ENCODE measurements at regions not wholly inside any gene's neighbourhood (a gene's known extent, or its start where the extent isn't known, plus 50 kb on each side); places are given as distances from the start of the nearest gene placed in this dataset.

DNA sequence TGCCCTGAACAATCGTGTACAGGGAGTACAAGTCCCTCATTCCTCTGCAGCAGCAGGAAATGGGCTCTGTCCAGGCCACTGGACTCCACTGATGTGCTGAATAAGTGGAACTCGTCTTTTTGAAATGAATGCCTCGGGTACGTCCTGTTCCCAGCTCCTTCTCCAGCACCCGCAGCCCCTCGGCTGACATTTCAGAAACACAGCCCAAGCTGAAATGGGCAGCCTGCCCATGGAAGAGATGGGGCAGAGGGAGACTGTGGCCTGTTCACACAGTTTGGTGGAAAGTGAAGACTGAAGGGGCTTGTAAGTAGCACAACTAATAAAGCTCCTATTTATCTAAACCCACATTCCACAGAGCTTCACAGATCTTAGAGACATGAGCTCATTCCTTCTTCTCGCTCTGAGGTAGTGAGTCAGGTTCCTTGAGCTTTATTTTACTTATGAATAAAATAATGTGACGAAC, 498.6 kb downstream of the TXNL1 start (continued):
- TF ChIP-seq, protein P1, sequence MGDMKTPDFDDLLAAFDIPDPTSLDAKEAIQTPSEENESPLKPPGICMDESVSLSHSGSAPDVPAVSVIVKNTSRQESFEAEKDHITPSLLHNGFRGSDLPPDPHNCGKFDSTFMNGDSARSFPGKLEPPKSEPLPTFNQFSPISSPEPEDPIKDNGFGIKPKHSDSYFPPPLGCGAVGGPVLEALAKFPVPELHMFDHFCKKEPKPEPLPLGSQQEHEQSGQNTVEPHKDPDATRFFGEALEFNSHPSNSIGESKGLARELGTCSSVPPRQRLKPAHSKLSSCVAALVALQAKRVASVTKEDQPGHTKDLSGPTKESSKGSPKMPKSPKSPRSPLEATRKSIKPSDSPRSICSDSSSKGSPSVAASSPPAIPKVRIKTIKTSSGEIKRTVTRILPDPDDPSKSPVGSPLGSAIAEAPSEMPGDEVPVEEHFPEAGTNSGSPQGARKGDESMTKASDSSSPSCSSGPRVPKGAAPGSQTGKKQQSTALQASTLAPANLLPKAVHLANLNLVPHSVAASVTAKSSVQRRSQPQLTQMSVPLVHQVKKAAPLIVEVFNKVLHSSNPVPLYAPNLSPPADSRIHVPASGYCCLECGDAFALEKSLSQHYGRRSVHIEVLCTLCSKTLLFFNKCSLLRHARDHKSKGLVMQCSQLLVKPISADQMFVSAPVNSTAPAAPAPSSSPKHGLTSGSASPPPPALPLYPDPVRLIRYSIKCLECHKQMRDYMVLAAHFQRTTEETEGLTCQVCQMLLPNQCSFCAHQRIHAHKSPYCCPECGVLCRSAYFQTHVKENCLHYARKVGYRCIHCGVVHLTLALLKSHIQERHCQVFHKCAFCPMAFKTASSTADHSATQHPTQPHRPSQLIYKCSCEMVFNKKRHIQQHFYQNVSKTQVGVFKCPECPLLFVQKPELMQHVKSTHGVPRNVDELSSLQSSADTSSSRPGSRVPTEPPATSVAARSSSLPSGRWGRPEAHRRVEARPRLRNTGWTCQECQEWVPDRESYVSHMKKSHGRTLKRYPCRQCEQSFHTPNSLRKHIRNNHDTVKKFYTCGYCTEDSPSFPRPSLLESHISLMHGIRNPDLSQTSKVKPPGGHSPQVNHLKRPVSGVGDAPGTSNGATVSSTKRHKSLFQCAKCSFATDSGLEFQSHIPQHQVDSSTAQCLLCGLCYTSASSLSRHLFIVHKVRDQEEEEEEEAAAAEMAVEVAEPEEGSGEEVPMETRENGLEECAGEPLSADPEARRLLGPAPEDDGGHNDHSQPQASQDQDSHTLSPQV (IDR thresholded peaks at IDR 0.05) = no peak
- TF ChIP-seq NR2F1 (conservative IDR thresholded peaks at IDR 0.05) = no peak
- no peak for TF ChIP-seq BRCA1 (IDR thresholded peaks at IDR 0.05; ENCODE audit: low read depth, low read length)
- no peak for TF ChIP-seq ZBTB4 (CRISPR knock-in tag; IDR thresholded peaks at IDR 0.05)
- no peak for TF ChIP-seq POLR2AphosphoS2 (IDR thresholded peaks at IDR 0.05; ENCODE audit: low read depth, low read length)

- Histone ChIP-seq H3K4me1 (ENCODE audit: control insufficient read depth, insufficient read depth, low read length) (no peaks in the 10 kb centered on the region), H4K20me1 (ENCODE audit: control insufficient read depth, insufficient read depth) (no peaks in the 10 kb centered on the region), H3K27me3 (replicated peaks in 1 of 2; ENCODE audit: control insufficient read depth in 2 of 2, insufficient read depth in 2 of 2, low read length in 1 of 2) (no peaks in the 10 kb centered on the region), H3K9ac (ENCODE audit: control insufficient read depth, insufficient read depth, low read length) (no peak overlapping the region), H3K36me3 (ENCODE audit: control insufficient read depth in 2 of 2, insufficient read depth in 2 of 2, low read length in 1 of 2) (no peaks in the 10 kb centered on the region), H3K4me2 (ENCODE audit: control insufficient read depth, insufficient read depth) (no peak overlapping the region), H3K4me3 (no peak overlapping the region), H3K27ac (ENCODE audit: control insufficient read depth, insufficient read depth) (no peak overlapping the region), H3K9me3 (replicated peaks; ENCODE audit: control insufficient read depth, insufficient read depth, low read length) (no peaks in the 10 kb centered on the region), H3K79me2 (ENCODE audit: control insufficient read depth, insufficient read depth, low read length) (no peaks in the 10 kb centered on the region), H2AFZ (ENCODE audit: control insufficient read depth, low read depth, low read length) (no peak overlapping the region)
- DNase-seq (ENCODE audit: low read depth, low spot score) (no peak), FAIRE-seq (no peak), ATAC-seq (no peak)
- SMC1A ChIA-PET (ENCODE audit: uncharacterized antibody, unreplicated experiment) = interaction anchor here (1.2 kb wide), 1 partner anchor 12 kb away, joined by 3 read pairs; no protein-coding TSS in a partner anchor
- BruUV-seq (replicated peaks) = no TSS peak
- in situ Hi-C loops (cut with MboI) (no loop called here), intact Hi-C loops (cut with micrococcal nuclease; ENCODE audit: unreplicated experiment) (no loop called here)
- POLR2A ChIA-PET = no interaction called here
- CTCF ChIA-PET = interaction anchor here (0.6 kb wide), 1 partner anchor 11 kb away, joined by 3 read pairs; no protein-coding TSS in a partner anchor
- RAD21 ChIA-PET (ENCODE audit: unreplicated experiment) = no interaction called here
- TF ChIP-seq STAT3 (IDR thresholded peaks at IDR 0.05; ENCODE audit: low read depth, low read length) = no peak
- TF ChIP-seq, protein P2, sequence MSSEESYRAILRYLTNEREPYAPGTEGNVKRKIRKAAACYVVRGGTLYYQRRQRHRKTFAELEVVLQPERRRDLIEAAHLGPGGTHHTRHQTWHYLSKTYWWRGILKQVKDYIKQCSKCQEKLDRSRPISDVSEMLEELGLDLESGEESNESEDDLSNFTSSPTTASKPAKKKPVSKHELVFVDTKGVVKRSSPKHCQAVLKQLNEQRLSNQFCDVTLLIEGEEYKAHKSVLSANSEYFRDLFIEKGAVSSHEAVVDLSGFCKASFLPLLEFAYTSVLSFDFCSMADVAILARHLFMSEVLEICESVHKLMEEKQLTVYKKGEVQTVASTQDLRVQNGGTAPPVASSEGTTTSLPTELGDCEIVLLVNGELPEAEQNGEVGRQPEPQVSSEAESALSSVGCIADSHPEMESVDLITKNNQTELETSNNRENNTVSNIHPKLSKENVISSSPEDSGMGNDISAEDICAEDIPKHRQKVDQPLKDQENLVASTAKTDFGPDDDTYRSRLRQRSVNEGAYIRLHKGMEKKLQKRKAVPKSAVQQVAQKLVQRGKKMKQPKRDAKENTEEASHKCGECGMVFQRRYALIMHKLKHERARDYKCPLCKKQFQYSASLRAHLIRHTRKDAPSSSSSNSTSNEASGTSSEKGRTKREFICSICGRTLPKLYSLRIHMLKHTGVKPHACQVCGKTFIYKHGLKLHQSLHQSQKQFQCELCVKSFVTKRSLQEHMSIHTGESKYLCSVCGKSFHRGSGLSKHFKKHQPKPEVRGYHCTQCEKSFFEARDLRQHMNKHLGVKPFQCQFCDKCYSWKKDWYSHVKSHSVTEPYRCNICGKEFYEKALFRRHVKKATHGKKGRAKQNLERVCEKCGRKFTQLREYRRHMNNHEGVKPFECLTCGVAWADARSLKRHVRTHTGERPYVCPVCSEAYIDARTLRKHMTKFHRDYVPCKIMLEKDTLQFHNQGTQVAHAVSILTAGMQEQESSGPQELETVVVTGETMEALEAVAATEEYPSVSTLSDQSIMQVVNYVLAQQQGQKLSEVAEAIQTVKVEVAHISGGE (CRISPR knock-in tag; IDR thresholded peaks at IDR 0.05) = no peak
- TF ChIP-seq MEF2A (IDR thresholded peaks at IDR 0.05; ENCODE audit: insufficient read depth, low read depth, low read length) = no peak
- TF ChIP-seq PML (IDR thresholded peaks at IDR 0.05; ENCODE audit: low read length) = no peak
- TF ChIP-seq PAX8 (IDR thresholded peaks at IDR 0.05) = no peak
- no peak for TF ChIP-seq MYB (IDR thresholded peaks at IDR 0.05; ENCODE audit: borderline replicate concordance, low read depth, low read length)
- no peak for TF ChIP-seq KLF5 (IDR thresholded peaks at IDR 0.05; ENCODE audit: partially characterized antibody)
- no peak for TF ChIP-seq BHLHE40 (IDR thresholded peaks at IDR 0.05; ENCODE audit: borderline replicate concordance in 1 of 2, low read depth in 2 of 2, low read length in 1 of 2)
- TF ChIP-seq ZNF274 (IDR thresholded peaks at IDR 0.05; ENCODE audit: insufficient read depth, insufficient read length) = no peak
Observed at GRCh38 chr18:56139372-56139771, 499.0 kb downstream of the TXNL1 start.
